Thymus (tissue), 11 donors: ENCODE measurements at regions not wholly inside any gene's neighbourhood (a gene's known extent, or its start where the extent isn't known, plus 50 kb on each side); places are given as distances from the start of the nearest gene placed in this dataset.

Experiments used
- DNase-seq, 9 donors: peaks; one replicate each; pipeline ENCODE4 v3.0.0-alpha.2; 2013; ENCODE audit warnings: low spot score in 9 of 9, low read depth in 6 of 9, missing footprints in 1 of 9
- H3K27ac ChIP-seq, 2 donors: one replicate each; pipeline ENCODE4 v1.5.1; 2013; ENCODE audit warnings: control low read depth in 1 of 2, low read depth in 1 of 2, low read length in 1 of 2, mild to moderate bottlenecking in 1 of 2, moderate library complexity in 1 of 2
- H3K27me3 ChIP-seq, 2 donors: one replicate each; pipeline ENCODE4 v1.5.1; 2013; ENCODE audit warnings: low read length in 1 of 2; ENCODE audit not compliant: control insufficient read depth in 2 of 2, insufficient read depth in 1 of 2
- H3K36me3 ChIP-seq, 2 donors: one replicate each; pipeline ENCODE4 v1.5.1; 2013; ENCODE audit warnings: low read length in 1 of 2, mild to moderate bottlenecking in 1 of 2, moderate library complexity in 1 of 2; ENCODE audit not compliant: control insufficient read depth in 2 of 2, insufficient read depth in 2 of 2
- H3K4me1 ChIP-seq, 2 donors: one replicate each; pipeline ENCODE4 v1.5.1; 2013; ENCODE audit warnings: low read length in 2 of 2; ENCODE audit not compliant: control insufficient read depth in 2 of 2, insufficient read depth in 2 of 2
- H3K4me3 ChIP-seq, 2 donors: one replicate each; pipeline ENCODE4 v1.5.1; 2013; ENCODE audit warnings: low read length in 2 of 2, control low read depth in 1 of 2, mild to moderate bottlenecking in 1 of 2
- H3K9me3 ChIP-seq, 2 donors: one replicate each; pipeline ENCODE4 v1.5.1; 2013; ENCODE audit warnings: low read length in 1 of 2, mild to moderate bottlenecking in 1 of 2; ENCODE audit not compliant: control insufficient read depth in 2 of 2, insufficient read depth in 1 of 2
- WGBS: extraction: QIAGEN DNeasy Blood & Tissue Kit; methylation state at CpG from one replicate; pipeline ENCODE4 v1.1.7; 2013; 5-methylcytosine and 5-hydroxymethylcytosine counted together
- donor health status: healthy.

DNA sequence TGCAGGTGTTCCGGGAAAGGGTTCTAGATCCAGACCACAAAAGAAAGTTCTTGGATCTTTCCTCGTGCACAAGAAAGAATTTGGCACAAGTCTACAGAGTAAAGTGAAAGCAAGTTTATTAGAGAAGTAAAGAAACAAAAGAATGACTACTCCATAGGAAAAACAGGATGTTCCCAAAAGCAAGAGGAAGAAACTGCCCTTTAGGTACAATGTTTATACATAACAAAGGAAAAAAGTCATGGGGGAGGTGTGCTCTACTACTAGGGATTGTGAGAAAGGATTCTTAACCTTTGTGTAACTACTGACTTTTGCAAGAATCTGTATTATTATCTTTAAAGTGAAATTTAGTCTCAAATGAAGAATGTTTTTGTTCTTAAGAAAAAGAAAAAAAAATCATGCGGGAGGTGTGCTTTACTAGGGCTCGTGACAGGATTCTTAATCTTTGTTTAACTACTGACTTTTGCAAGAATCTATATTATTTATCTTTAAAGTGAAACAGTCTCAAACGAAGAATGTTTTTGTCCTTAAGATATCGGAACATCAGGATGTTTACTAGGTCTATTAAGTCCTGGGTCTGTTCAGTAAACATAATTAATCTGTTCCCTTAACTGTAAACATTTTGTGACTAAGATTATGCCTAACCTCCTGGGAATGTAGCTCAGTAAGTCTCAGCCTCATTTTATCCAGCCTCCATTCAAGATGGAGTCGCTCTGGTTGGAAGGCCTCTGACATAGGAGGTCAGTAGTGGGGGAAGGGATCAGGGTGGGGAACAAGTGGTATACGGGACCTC is 110.4 kb upstream of the BEND4 start:
- no peak overlapping the region for H3K27ac ChIP-seq
- DNase-seq: no peak
- H3K27me3 ChIP-seq: no peaks in the 10 kb centered on the region
- WGBS: 91% methylated on average over 8 of the region's 8 CpGs
- H3K9me3 ChIP-seq: peaks cover 0 to 3% of the 10 kb centered on the region in 2 donors
- H3K36me3 ChIP-seq: no peaks in the 10 kb centered on the region
- no peaks in the 10 kb centered on the region for H3K4me1 ChIP-seq
- no peak overlapping the region for H3K4me3 ChIP-seq

DNA sequence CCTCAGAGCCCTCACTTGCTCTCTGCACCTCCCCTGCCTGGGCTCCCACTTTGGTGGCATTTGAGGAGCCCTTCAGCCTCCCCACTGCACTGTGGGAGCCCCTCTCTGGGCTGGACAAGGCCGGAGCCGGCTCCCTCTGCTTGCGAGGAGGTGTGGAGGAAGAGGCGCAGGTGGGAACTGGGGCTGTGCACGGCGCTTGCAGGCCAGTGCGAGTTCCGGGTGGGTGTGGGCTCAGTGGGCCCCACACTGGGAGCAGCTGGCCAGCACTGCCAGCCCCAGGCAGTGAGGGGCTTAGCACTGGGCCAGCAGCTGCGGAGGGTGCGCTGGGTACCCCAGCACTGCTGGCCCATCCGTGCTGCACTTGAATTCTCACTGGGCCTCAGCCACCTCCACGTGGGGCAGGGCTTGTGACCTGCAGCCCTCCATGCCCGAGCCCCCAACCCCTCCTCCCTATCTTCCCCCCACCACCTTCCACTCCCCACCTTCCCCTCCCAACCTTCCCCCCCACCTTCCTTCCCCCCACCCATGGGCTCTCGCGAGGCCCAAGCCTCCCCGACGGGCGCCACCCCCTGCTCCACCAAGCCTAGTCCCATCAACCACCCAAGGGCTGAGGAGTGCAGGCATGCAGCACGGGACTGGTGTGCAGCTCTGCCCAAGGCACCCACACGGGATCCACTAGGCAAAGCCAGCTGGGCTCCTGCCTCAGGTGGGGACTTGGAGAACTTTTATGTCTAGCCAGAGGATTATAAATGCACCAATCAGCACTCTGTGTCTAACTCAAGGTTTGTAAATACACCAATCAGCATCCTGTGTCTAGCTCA is 113.5 kb upstream of the BEND4 start:
- DNase-seq: no peak
- H3K4me1 ChIP-seq: no peaks in the 10 kb centered on the region
- peaks cover 0 to 3% of the 10 kb centered on the region in 2 donors for H3K9me3 ChIP-seq
- H3K4me3 ChIP-seq: no peak overlapping the region
- H3K27ac ChIP-seq: no peak overlapping the region
- 92% methylated on average over 20 of the region's 20 CpGs for WGBS
- H3K36me3 ChIP-seq: no peaks in the 10 kb centered on the region
- H3K27me3 ChIP-seq: no peaks in the 10 kb centered on the region

DNA sequence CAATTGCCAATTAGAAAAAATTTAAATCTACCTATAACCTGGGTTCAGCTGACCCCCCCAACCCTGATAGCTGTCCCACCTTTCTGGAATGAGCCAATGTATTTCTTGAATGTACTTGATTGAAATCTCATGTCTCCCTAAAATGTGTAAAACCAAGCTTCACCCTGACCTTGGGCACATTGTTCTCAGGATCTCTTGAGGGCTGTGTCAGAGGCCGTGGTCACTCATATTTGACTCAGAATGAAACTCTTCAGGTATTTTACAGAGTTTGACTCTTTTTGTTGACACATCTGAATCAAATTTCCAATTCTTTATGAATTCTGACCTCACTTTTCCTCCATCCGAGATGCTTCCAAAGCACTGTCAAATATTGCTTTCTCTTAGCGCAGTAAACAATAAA is 115.3 kb upstream of the BEND4 start:
- WGBS: 96% methylated on average over 3 of the region's 3 CpGs
- H3K36me3 ChIP-seq: no peaks in the 10 kb centered on the region

DNA sequence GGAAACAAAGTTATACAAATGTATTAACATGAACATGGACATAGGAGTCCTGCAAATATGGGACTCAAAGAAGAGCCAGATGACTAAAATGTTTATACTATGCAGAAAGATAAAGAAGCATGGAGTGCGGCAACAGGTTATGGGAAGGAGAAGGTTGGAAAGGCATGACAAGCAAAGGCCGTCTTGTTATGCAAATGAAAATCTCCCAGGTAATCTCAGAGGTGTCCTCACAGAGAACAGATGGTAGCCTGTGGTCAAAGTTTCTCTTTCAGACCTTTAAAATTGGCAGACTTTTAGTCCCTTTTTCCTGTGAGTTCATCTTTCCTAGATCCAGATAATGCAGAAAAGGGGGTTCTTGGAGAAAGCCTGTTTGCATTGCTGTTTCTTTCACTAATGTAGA is 116.4 kb upstream of the BEND4 start:
- DNase-seq: no peak
- no peaks in the 10 kb centered on the region for H3K36me3 ChIP-seq
- H3K9me3 ChIP-seq: peaks cover 0 to 3% of the 10 kb centered on the region in 2 donors
- H3K4me1 ChIP-seq: no peaks in the 10 kb centered on the region
- H3K27me3 ChIP-seq: no peaks in the 10 kb centered on the region
- WGBS: 93% methylated on average over 2 of the region's 2 CpGs
- no peak overlapping the region for H3K27ac ChIP-seq
- H3K4me3 ChIP-seq: no peak overlapping the region

More for the DNA sequence above, 115.3 kb upstream of the BEND4 start:
- H3K4me3 ChIP-seq: no peak overlapping the region
- no peak for DNase-seq
- H3K4me1 ChIP-seq: no peaks in the 10 kb centered on the region
- H3K27ac ChIP-seq: no peak overlapping the region
- H3K9me3 ChIP-seq: peaks cover 0 to 3% of the 10 kb centered on the region in 2 donors
- H3K27me3 ChIP-seq: no peaks in the 10 kb centered on the region

DNA sequence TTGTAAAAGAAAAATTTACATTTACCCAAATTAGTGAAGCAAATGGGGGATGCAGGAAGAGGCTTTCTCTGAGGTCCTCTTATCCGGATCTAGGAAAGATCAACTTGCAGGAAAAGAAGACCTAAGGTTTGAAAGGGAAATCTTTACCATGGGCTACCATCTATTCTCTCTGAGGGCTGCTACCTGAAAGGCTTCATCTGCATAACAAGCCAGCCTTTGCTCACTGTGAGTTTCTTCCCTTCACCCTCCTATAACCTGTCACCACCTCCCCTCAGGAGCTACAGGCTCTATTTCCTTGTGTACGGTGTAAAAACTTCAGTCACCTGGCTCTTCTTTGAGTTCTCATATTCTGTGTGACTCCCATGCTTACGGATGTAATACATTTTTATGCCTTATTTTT is 118.6 kb upstream of the BEND4 start:
- no peaks in the 10 kb centered on the region for H3K4me1 ChIP-seq
- no peaks in the 10 kb centered on the region for H3K27me3 ChIP-seq
- no peaks in the 10 kb centered on the region for H3K36me3 ChIP-seq
- H3K4me3 ChIP-seq: no peak overlapping the region
- H3K27ac ChIP-seq: no peak overlapping the region
- H3K9me3 ChIP-seq: no peaks in the 10 kb centered on the region
- DNase-seq: no peak
- WGBS: 93% methylated on average over 3 of the region's 3 CpGs

DNA sequence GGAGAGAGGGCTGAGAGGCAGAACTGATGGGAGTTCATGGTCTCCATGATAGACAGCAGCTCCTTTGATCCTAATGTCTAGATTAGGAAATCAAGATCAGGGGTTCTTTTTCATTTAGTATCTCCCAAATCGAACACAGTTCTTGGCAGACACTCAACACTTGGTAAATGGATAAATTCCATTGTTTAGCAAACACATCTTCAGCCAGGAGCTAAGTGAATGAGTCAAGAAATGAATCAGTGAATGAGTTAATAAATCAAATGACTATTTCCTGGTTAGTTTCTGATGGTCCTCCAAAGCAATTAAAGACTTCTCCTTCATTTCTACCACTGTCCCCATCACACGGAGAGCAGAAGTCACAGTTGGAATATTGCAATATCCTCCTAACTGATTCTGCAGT is 120.0 kb upstream of the SHISA3 start:
- Histone ChIP-seq H3K9me3 (no peaks in the 10 kb centered on the region), H3K4me1 (no peaks in the 10 kb centered on the region), H3K4me3 (no peak overlapping the region), H3K36me3 (no peaks in the 10 kb centered on the region), H3K27ac (no peak overlapping the region), H3K27me3 (no peaks in the 10 kb centered on the region)
- 94% methylated on average over 2 of the region's 2 CpGs for WGBS
- no peak for DNase-seq

DNA sequence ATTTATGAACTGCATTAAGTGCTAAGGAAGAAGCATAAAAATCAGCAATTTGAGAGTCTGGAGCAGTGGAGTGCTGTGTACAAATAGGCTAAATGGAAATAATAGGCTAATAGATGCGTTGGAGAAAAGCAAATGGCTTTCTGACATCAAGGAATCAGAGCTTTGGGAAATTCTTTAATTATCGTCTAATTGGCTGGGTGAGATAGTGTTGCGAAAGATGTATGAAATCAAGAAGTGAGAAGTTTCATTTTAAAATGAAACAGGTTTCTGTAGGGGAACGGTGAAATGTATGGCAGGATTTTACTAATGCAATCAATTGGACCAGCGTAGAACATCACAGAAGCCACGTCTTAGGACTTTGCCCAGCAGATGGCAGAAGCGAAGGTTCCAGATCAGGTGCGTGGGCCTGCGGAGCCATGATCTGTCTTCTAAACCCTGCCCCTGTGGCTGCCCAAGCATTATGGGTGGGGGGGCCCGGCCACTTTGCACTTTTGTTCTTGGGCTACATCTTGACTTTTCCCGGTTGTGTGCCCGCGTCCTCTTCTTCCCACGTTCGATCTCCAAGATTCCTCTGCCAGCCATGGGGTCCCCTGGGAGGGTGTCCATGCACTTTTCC is 118.5 kb upstream of the SHISA3 start:
- WGBS: 95% methylated on average over 15 of the region's 15 CpGs
- Histone ChIP-seq H3K27ac (no peak overlapping the region), H3K9me3 (no peaks in the 10 kb centered on the region), H3K4me3 (no peak overlapping the region), H3K36me3 (no peaks in the 10 kb centered on the region), H3K27me3 (no peaks in the 10 kb centered on the region), H3K4me1 (no peaks in the 10 kb centered on the region)
- no peak for DNase-seq

DNA sequence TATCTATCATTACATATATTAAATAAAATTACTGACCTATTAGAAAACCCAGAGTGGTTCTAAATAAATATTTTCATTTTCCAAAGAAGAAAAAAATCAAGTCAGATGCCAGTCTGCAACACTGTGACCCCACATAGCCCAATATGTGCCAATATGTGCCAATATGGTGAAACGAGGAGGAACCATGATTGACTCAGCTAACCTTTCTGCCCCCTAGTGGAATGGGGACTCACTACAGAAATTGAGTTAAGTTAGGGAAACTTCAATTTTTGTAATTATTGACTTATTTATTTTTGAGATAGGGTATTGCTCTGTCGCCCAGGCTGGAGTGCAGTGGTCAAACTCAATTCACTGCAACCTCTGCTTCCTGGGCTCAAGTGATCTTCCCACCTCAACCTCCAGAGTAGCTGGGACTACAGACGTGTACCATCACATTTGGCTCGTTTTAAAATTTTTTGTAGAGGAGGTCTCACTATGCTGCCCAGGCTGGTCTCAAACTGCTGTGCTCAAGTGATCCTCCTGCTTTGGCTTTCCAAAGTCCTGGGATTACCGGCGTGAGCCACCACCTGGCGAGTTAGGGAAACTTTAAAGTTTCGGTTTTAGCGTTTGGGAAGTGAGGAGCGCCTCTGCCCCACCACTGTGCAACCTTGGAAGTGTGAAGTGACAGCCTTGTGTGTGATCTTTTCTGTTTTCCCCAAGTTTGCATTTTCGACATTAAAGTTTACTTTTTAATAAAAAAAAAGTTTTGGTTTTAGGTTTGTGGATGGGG is 116.8 kb upstream of the SHISA3 start:
- Histone ChIP-seq H3K27me3 (no peaks in the 10 kb centered on the region), H3K27ac (no peak overlapping the region), H3K4me1 (no peaks in the 10 kb centered on the region), H3K9me3 (no peaks in the 10 kb centered on the region), H3K4me3 (no peak overlapping the region), H3K36me3 (no peaks in the 10 kb centered on the region)
- DNase-seq: peak in 4 of 9 donors; percentile 10 to 45 (median 14)
- 65% methylated on average over 11 of the region's 11 CpGs for WGBS
